GM03348 (cell line): ENCODE measurements at regions not wholly inside any gene's neighbourhood (a gene's known extent, or its start where the extent isn't known, plus 50 kb on each side); places are given as distances from the start of the nearest gene placed in this dataset.
A peak's percentile ranks its signal among the peaks of the same experiment; 100 is the strongest.
"Not testable (repeated sequence)": the region's sequence is repeated elsewhere in the genome, so short reads cannot be mapped to it uniquely, and the experiment has no call there.

Experiments
- DNase-seq: peaks from one replicate; pipeline ENCODE4 v3.0.0; 2012; ENCODE audit warnings: low spot score

DNA sequence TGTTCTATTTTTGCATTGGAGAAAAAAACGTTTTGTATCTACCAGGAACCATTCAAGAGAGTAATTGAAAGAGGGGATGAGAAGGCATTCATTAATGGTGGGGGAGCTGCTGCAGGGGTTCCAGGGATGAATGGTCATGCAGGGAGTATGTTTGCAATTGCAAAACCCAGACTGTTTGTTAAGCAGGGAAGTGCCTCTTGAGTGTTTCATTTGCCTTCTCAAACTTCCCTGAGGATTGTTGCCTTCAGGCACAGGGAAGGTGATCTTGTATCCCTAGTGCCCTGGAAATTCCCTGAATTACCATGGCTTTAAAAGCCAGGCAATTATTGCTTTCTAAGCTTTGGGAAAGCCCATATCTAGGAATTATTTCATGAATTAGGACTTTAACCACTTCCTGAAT is 172.7 kb upstream of the NLGN4Y start:
- DNase-seq, result no peak

DNA sequence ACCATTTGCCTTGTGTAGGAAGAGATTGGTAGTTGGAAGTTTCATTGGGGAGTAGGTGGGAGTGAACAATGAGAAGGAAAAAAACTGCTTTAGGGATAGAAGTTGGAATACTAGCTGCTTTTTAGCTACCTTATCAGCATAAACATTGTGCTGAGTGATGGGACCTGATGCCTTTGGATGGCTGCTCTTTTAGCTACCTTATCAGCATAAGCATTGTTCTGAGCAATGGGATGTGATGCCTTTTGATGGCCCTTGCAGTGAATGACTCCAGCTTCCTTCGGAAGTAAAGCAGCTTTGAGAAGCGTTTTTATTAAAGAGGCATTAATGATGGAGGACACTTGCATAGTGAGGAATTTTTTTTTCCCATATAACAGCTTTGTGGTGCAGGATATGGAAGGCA is 168.2 kb upstream of the NLGN4Y start:
- no peak for DNase-seq

DNA sequence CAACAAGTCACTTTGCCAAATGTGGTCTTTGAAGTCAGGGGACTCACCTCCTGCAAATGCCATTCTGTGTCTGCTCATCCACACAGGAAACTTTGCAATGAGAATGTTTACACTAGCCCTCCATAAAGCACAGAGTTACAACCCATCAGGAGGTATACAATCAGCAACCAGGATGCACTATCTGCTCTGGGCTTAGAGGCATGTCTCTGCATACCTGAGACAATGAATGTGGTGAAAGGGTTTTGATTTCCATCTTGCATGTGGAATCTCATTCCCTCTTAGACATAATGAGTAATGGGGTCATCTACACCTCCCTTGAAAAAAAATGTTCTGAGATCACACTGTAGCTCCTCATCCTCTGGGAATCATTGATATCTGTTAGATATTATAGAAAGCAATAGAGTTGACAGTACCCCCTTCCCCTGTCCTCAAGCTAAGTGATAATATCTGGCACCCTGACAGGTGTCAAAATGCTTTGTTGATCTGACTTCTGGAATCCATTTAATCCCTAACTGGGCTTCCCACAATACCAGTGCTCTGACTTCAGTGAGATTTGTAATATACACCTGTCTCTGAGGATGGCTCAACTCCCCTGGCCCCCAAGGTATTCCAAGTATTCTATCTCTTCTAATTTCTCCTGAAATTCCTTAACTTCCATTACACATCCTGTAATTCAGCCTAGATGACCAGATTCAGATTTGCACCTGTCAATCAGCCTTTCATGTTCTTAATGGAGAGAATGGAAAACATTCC is 163.4 kb upstream of the NLGN4Y start:
- DNase-seq, result no peak

DNA sequence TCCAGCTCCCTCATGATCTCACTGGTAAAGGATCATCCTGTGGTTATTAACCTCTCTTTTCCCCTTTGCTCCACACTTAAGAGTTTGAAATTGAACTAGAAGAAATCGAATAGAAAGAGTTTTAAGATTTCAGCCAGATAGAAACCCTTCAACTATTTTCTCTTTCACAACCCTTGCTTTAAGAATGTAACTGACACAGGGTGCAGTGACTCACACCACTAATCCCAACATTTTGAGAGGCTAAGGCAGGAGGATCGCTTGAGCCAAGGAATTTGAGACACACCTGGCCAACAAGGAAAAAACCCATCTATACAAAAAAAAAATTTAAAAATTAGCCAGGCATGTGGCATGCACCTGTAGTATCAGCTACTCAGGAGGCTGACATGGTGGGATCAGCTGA is 150.7 kb upstream of the NLGN4Y start:
- no peak for DNase-seq

DNA sequence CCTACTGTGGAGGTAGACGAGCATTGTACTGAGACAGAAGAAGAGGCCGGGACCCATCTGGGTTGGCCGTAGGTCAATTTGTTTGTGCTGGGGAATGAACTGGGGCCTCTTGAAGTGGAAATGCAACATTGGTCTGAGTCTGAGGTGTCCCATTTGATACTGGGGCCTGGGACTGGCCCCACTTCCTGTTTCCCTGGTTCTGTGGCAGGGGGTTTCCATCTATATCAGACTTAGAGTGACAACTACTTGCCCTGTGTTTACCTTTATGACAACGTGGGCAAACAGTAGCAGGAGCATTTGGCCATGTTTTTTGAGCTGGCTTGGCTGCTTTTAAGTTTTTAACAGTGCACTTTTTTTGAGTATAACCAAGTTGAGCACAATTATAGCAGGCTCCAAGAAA is 146.1 kb upstream of the NLGN4Y start:
- no peak for DNase-seq

DNA sequence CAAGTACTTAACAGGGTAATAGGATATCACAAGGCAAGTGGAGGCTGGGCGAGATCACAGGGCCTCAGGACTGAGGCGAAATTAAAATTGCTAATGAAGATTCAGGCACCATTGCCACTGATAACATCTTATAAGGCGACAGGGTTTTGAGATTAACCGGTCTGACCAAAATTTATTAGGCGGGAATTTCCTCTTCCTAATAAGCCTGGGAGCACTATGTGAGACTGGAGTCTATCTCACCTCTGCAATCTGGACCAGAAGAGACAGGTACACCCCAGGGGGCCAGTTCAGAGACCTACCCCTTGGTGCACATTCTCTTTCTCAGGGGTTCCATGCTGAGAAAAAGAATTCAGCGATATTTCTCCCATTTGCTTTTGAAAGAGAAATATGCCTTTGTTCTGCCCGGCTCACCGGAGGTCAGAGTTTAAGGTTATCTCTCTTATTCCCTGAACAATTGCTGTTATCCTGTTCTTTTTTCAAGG is 113.7 kb upstream of the NLGN4Y start:
- DNase-seq, result not testable (repeated sequence)

DNA sequence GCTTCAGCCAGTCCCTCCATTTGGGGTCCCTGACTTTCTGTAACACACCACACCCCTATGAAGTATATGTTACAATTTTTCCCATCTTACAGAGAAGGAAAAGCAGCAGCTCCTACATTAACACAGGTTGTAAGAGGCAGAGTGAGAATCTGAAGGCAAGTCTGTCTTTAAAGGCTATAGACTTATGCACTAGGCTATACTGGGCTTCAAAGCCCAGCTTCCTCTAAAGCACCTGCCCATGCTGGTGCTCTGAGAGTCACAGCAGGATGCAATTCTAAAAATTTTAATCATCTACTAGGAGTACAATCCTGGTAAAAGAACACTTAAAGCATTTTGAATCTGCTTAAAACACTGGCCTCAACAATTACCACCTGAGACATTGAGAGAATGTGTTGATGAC is 113.0 kb upstream of the NLGN4Y start:
- DNase-seq, result no peak

DNA sequence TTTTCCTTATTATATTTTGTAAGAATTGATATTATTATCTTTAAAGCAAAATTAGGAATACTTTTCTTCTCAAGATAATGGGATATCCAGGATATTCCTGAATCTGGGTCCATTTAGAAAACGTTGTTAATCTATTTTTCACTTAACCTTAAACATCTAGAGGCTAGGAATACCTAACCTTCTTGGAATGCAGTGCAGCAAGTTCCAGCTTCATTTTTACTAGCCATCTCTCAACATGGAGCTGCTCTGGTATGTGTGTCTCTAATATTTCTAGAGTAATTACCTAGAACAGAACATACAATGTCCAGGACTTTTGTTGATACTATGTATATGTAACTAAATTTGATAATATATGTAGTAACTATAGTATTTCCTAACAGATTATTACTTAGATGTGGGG is 87.8 kb upstream of the NLGN4Y start:
- DNase-seq, result no peak

DNA sequence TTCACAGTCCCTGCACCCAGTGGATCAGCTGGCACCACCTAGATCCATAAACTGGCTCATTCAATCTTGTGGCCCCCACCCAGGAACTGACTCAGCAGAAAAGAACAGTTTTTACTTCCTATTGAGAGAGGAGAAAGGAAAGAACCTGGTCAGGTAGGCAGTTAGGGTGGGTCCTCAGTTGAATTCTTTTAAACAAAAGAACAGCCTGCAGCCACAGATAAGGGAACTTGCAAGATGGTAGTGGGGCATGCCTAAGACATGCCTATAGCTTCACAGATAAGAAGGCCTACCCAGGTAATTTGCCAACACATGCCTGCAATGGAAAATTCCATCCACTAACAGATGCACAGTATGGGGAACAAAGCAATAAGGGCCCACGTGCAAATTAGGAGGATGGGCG is 86.7 kb upstream of the NLGN4Y start:
- DNase-seq, result no peak

DNA sequence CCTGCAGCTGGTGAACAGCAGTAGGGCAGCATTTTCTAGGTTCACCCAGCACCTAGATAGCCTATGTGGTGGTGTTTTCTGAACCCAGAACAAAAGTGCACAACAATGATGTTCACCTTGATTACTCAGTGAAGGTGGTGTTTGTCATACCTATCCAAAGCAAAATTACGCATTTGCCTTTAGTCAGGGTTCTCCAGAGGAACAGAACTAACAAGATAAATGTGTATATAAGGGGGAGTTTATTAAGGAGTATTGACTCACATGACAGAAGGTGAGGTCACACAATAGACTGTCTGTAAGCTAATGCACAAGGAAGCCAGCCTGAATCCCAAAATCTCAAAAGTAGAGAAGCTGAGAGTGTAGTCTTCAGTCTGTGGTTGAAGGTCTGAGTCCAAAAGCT is 85.9 kb upstream of the NLGN4Y start:
- no peak for DNase-seq

DNA sequence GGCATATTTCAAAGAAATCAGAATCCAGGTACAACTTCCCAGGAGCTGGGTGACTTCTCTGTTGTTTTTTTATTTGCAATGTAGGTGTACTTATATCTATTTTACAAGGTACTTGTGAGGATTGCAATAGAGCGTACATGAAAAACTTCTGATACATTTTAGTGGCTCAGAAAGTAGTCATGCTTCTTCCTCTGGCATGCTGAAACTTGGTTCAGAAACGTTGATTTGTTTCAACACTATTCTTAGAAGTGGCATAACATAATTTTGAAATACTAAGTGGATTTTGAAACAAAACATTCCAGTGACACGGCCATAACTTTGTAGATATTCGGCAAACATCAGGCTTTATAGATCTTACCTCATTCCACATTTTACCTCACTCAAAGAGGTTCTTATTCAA is 79.8 kb upstream of the NLGN4Y start:
- DNase-seq, result no peak

DNA sequence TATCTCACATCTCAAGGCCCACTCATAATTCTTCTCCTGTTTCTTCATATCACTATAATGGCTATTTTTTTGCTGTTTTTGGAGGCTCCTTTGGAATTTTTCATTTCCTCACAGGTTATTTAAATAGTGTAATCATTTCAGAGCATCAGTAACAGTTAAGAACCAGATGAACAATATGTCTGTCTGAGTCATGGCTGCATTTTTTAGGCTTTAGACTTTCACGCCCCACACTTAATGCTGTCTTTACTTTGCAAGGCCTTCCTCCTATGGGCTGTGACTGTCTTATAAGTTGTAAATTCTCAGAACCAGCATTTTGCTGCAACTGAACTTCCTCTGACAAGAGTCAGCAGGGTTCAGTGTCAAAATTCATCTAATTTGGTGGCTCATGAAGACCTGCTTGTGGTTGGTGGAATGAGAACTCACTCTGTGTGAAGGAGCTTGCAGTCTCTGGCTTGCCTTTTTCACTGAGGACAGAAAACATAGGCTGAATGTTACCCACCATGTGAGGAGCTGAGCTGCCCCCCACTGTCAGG is 56.1 kb upstream of the NLGN4Y start:
- DNase-seq, result peak; percentile 8

DNA sequence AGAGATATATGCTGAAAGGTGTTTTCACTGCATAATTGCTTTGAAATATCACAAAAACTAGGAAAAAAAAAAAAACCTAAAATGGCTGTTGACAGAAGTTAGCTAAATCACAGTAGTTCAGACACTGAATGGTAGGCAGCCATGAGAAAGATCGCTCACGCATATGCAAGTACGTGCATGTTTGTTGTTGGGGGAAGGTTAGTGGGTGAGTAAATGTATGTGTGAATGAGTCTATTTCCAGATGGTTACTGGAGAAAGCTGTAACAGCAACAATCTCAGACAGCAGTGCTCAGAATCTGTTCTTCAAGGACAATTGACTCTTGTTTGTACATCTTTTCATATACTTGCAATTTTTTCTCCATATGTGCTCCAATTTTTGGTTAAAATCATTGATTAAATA is 51.9 kb upstream of the NLGN4Y start:
- DNase-seq, result no peak

DNA sequence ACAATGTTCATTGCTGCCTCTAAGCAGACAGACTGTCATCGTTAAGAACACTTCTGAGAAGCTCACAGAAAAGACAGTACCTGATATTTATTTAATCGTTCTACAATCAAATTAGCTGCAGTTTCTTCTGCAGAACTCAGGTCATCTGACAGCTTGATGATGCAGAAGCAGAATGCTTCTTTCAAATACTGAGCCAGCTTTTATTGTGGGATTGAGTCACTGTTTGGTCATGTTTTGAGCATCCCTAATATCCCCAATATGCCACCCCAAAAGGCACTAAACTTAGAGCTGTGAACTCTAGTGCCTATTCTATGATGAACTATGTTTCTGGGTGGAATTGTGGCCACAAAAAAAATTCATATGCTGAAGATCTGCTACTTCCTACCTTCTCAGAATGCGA is 51.0 kb upstream of the NLGN4Y start:
- no peak for DNase-seq
